ENCODE measurements at regions not wholly inside any gene's neighbourhood (a gene's known extent, or its start where the extent isn't known, plus 50 kb on each side); places are given as distances from the start of the nearest gene placed in this dataset.

- DNase-seq (ENCODE audit: low spot score in 2 of 2): no peak
- 43 to 44% methylated on average over 3 of the region's 3 CpGs for WGBS, 2 donors
- H3K4me3 ChIP-seq (ENCODE audit: low read depth, poor library complexity, severe bottlenecking): no peak overlapping the region
- intact Hi-C loops (cut with DNase I; ENCODE audit: low total_unique reads): no loop called here
- TF ChIP-seq POLR2A (IDR thresholded peaks at IDR 0.05): no peak
- TF ChIP-seq CTCF (IDR thresholded peaks at IDR 0.05): no peak
Measured at GRCh38 chr17:59490216-59490615, 75.2 kb upstream of the DHX40 start.

GRCh38 chr17:59491353-59492090 lies 73.9 kb upstream of the DHX40 start:
- TF ChIP-seq CTCF (IDR thresholded peaks at IDR 0.05): no peak
- TF ChIP-seq POLR2A (IDR thresholded peaks at IDR 0.05): no peak
- H3K4me3 ChIP-seq (ENCODE audit: low read depth, poor library complexity, severe bottlenecking): no peak overlapping the region
- 56 to 61% methylated on average over 5 of the region's 5 CpGs for WGBS, 2 donors
- intact Hi-C loops (cut with DNase I; ENCODE audit: low total_unique reads): no loop called here
- DNase-seq (ENCODE audit: low spot score in 2 of 2): no peak

- no peak for DNase-seq (ENCODE audit: low spot score in 2 of 2)
- intact Hi-C loops (cut with DNase I; ENCODE audit: low total_unique reads): no loop called here
- no peak for TF ChIP-seq CTCF (IDR thresholded peaks at IDR 0.05)
- no peak for TF ChIP-seq POLR2A (IDR thresholded peaks at IDR 0.05)
- no peak overlapping the region for H3K4me3 ChIP-seq (ENCODE audit: low read depth, poor library complexity, severe bottlenecking)
- 61 to 67% methylated on average over 2 of the region's 2 CpGs for WGBS, 2 donors
Measured at GRCh38 chr17:59492091-59492451, 73.3 kb upstream of the DHX40 start.

GRCh38 chr17:59493867-59494266 lies 71.5 kb upstream of the DHX40 start:
- no peak overlapping the region for H3K4me3 ChIP-seq (ENCODE audit: low read depth, poor library complexity, severe bottlenecking)
- TF ChIP-seq POLR2A (IDR thresholded peaks at IDR 0.05) (no peak), CTCF (IDR thresholded peaks at IDR 0.05) (no peak)
- WGBS, 2 donors: 60 to 84% methylated on average over 3 of the region's 3 CpGs
- no peak for DNase-seq (ENCODE audit: low spot score in 2 of 2)
- intact Hi-C loops (cut with DNase I; ENCODE audit: low total_unique reads): no loop called here

GRCh38 chr17:59494757-59495368 lies 70.5 kb upstream of the DHX40 start:
- intact Hi-C loops (cut with DNase I; ENCODE audit: low total_unique reads): no loop called here
- 75 to 76% methylated on average over 12 of the region's 12 CpGs for WGBS, 2 donors
- no peak for DNase-seq (ENCODE audit: low spot score in 2 of 2)

More at GRCh38 chr17:59494757-59495368, 70.5 kb upstream of the DHX40 start:
- H3K4me3 ChIP-seq (ENCODE audit: low read depth, poor library complexity, severe bottlenecking): no peak overlapping the region
- TF ChIP-seq POLR2A (IDR thresholded peaks at IDR 0.05) (no peak), CTCF (IDR thresholded peaks at IDR 0.05) (no peak)
